Liver (tissue), 3 donors: ENCODE measurements at regions not wholly inside any gene's neighbourhood (a gene's known extent, or its start where the extent isn't known, plus 50 kb on each side); places are given as distances from the start of the nearest gene placed in this dataset.
A peak's percentile ranks its signal among the peaks of the same experiment; 100 is the strongest.

ENCODE experiments used
- CTCF ChIP-seq: fragments of 150-350 bp; IDR thresholded peaks from 2 replicates; pipeline ENCODE4 v1.5.1; 2017; ENCODE audit warnings: improper control_type of control experiment, low read depth, low read length; ENCODE audit not compliant: missing input control
- GABPA ChIP-seq, 2 donors: IDR thresholded peaks in 1 of 2; conservative IDR thresholded peaks in 1 of 2; 2 replicates each; pipeline ENCODE4 v1.6.1; 2016; ENCODE audit warnings: antibody characterized with exemption in 2 of 2, mild to moderate bottlenecking in 1 of 2, moderate library complexity in 1 of 2
- RAD21 ChIP-seq, 2 donors: IDR thresholded peaks; 2 replicates each; pipeline ENCODE4 v1.6.1; 2016; ENCODE audit warnings: antibody characterized with exemption in 2 of 2, mild to moderate bottlenecking in 2 of 2
- REST ChIP-seq: IDR thresholded peaks from 2 replicates; pipeline ENCODE4 v1.6.1; 2016; ENCODE audit warnings: antibody characterized with exemption, mild to moderate bottlenecking
- YY1 ChIP-seq: IDR thresholded peaks from 2 replicates; pipeline ENCODE4 v1.6.1; 2016; ENCODE audit warnings: antibody characterized with exemption, mild to moderate bottlenecking
- TF ChIP-seq, protein P1 (sequence below): IDR thresholded peaks from 2 replicates; pipeline ENCODE4 v1.6.1; 2016; ENCODE audit warnings: antibody characterized with exemption
- donor health status: healthy.
- donor health status: healthy.

- TF ChIP-seq, protein P1, sequence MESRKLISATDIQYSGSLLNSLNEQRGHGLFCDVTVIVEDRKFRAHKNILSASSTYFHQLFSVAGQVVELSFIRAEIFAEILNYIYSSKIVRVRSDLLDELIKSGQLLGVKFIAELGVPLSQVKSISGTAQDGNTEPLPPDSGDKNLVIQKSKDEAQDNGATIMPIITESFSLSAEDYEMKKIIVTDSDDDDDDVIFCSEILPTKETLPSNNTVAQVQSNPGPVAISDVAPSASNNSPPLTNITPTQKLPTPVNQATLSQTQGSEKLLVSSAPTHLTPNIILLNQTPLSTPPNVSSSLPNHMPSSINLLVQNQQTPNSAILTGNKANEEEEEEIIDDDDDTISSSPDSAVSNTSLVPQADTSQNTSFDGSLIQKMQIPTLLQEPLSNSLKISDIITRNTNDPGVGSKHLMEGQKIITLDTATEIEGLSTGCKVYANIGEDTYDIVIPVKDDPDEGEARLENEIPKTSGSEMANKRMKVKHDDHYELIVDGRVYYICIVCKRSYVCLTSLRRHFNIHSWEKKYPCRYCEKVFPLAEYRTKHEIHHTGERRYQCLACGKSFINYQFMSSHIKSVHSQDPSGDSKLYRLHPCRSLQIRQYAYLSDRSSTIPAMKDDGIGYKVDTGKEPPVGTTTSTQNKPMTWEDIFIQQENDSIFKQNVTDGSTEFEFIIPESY, result no peak
- TF ChIP-seq GABPA (IDR thresholded peaks at IDR 0.05 in 1 of 2, conservative IDR thresholded peaks at IDR 0.05 in 1 of 2), result no peak
- peak; percentile 77 to 82 for TF ChIP-seq RAD21 (IDR thresholded peaks at IDR 0.05)
- peak; percentile 75 for TF ChIP-seq CTCF
- TF ChIP-seq YY1, result no peak
- no peak for TF ChIP-seq REST
These were observed 69.4 kb upstream of the EVL start for GRCh38 chr14:99995700-99996356.
